Vagina (tissue), 2 donors: ENCODE measurements at regions not wholly inside any gene's neighbourhood (a gene's known extent, or its start where the extent isn't known, plus 50 kb on each side); places are given as distances from the start of the nearest gene placed in this dataset.

Experiments
- CTCF ChIP-seq, 3 experiments: fragments of 450-650 bp in 2 of 3; fragments of 200-600 bp in 1 of 3; sonication (generic) in 1 of 3; IDR thresholded peaks; one replicate each; pipeline ENCODE4 v1.5.1; 2017 to 2019; ENCODE audit warnings: antibody characterized with exemption in 3 of 3, mild to moderate bottlenecking in 2 of 3, moderate library complexity in 2 of 3
- POLR2A ChIP-seq, 2 donors: fragments of 450-650 bp; IDR thresholded peaks; one replicate each; pipeline ENCODE4 v1.6.1; 2017; ENCODE audit warnings: antibody characterized with exemption in 2 of 2, mild to moderate bottlenecking in 2 of 2, moderate library complexity in 2 of 2
- POLR2AphosphoS5 ChIP-seq, 2 donors: sonication (generic); formaldehyde crosslinking; IDR thresholded peaks; one replicate each; pipeline ENCODE4 v1.9.0; 2017; ENCODE audit warnings: antibody characterized with exemption in 2 of 2, mild to moderate bottlenecking in 2 of 2, low read depth in 1 of 2; ENCODE audit not compliant: insufficient read depth in 1 of 2

- TF ChIP-seq CTCF (IDR thresholded peaks at IDR 0.05) (no peak), POLR2A (IDR thresholded peaks at IDR 0.05) (no peak), POLR2AphosphoS5 (IDR thresholded peaks at IDR 0.05; ENCODE audit: insufficient read depth in 1 of 2, low read depth in 1 of 2) (no peak)
These were observed 56.9 kb upstream of the SHH start for GRCh38 chr7:155868955-155869783.
